HT-29 (cell line): ENCODE measurements at regions not wholly inside any gene's neighbourhood (a gene's known extent, or its start where the extent isn't known, plus 50 kb on each side); places are given as distances from the start of the nearest gene placed in this dataset.
"Not testable (repeated sequence)": the region's sequence is repeated elsewhere in the genome, so short reads cannot be mapped to it uniquely, and the experiment has no call there.

ENCODE experiments used
- DNase-seq: peaks from one replicate; pipeline ENCODE4 v3.0.0-alpha.2; 2015; ENCODE audit warnings: low spot score

DNA sequence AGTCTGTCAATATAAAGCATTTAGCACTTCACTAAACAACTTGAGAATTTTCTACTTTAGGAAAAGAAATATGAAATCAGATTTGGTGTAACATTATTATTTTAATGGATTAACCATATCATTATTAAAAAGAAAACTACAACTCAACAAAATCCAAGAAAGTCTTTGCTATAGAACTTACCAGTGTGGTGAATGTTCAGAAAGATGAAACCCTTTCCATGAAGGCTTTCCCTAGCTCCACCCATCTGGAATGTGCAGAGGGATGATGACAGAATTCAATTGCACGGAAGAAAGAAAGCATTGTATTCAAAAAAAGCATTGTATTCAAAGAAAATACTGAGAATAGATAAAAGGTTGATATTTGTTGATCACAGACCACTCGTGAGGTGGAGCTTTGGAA is 328.6 kb upstream of the NUDT12 start:
- no peak for DNase-seq

DNA sequence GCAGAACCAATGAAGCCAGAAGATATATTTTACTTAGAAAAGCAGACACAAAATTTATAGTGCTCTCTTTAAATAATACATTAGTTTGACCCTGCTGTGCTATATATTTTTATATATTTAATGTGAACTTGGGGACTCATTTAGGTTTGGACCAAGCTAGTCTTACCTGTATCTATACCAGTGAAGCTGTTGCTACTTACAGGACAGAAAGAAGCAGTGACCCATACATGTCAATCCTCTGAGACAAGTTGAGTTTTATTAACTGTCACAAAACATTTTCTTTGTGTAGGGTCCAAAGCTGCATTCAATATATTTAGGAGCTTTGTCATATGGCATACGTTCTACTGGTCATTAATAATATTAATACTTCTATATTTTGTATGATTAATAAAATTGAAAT is 327.7 kb upstream of the NUDT12 start:
- no peak for DNase-seq

DNA sequence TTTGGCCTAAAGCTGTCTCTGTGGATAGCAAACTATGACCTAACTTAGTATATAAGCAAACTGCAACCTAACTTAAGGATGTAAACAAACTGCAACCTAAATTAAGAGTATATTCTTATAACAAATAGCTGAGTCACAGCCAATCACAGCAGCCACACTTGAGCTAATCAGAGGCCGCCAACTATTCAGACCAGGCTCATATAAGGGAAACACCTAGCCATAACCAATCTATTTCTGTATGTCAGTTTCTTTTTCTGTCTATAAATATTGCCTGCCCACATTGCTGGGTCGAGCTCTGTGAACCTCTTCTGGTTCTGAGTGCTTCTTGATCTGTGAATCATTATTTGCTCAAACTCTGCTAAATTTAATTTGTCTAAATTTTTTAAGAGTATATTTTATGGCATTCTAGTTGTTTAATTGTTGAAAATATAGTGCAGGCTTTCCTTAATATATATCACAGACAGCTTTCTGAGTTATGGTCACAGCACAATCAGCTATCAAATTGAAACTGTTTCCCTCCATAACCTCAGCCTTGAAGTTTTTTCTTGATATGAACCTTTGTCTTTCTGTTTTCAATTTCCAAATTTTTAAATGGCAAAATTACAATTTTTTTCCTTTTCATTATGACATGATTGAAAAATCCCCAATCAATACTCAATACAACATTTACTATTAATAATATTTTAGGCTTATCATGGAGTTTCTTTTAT is 327.1 kb upstream of the NUDT12 start:
- DNase-seq = no peak

DNA sequence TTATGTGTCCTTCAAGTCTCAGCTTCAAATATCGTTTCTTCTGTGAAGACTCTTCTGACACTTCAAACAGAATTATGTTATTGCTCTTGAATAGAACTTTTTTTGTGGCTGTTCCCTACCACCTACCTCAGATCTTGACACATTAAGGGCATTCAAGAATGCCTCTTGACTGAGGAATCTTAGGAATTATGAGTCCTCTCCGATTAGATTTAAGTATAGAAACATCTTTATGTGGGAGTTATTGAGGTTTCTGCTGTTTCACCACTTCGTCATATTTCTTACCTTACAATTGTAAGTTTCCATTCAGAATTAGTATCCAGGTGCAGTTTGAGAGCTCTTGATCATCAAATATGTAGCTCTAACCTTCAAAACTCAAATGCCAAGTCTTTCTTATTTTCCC is 324.2 kb upstream of the NUDT12 start:
- no peak for DNase-seq

DNA sequence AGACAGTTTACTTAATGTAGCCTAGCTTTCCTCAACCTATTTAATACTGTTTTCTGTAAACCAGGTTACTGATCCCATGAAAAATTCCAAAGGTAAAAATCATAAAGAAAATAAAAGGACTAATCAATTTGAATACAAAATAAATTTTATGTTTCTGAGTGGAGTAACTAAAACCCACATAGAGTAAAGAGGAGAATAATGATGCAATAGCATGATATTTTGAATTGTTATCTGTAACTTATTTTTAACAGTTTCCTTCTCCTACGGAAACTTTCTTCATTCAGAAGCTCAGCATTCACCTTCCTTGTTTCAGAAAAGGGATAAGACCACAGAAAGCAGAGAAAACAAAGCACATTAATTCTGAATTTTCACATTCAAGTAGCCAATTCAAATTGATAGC is 320.6 kb upstream of the NUDT12 start:
- DNase-seq = no peak

DNA sequence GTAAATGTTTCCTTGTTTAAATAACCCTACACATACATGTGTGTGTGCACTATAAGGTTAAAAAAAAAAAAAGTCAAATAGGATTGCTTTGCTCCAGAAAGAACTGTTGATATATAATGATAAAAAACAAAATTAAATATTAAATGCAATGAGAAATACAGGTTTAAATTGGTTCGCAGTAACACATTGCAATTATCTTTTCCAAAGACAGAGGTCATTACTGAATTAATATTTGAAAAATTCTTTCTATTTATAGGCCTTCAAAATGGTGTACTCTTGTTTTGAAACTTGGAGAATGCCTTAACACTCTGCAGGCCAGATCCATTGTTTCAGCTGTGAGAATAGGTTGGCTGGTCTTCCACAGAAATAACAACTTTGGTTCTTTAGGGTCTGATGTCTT is 319.0 kb upstream of the NUDT12 start:
- no peak for DNase-seq

DNA sequence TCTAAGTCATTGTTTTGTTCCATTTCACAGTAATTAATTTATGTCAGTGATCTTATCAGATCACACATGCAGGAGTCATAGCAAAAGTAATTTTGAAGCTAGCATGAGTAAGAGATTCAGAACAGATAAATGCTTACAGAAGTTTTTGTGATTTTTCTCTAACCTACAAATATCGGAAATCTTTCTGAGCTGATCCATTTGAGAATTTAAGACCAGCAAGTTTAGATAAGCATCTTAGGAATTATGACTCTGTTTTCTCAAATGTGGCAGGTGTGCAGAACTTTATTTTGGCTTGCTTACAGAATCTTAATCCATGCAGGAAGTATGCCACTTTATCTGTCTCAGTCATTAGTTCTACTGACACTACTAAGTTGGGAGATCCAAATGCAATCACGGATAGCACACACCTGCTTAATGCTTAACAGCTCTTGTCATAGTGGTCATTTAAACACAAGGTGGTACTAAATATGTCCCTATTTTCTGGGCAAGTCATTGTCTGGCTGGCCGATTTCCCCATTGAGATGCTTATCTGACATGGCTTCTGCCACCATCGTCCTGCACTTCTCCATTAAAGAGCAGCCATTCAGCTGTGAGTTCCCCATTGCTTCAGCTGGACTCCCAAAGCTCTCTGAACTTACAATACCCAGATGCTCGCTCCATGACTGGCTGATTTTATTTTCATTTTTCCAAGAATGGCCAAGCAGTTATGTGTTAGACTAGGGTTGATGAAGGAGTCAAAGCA is 305.4 kb upstream of the NUDT12 start:
- peak; percentile 21 for DNase-seq

DNA sequence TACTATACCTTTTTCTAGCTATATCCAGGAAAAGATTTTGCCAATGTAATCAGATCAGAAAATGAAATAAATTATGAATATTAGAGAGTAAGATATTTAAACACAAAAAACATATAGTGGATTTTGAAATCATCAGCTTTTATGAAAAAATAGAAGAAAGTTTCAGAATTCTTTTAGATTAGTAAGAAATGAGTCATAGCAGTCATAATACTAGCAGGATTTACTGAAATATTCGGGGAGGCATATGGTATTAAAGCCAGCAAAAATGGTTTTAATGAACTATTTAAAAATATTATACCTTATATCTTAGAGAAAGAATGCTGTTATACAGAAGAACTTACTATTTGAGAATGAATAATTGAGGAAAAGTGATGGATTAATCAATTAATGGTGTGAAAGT is 303.6 kb upstream of the NUDT12 start:
- DNase-seq = no peak

DNA sequence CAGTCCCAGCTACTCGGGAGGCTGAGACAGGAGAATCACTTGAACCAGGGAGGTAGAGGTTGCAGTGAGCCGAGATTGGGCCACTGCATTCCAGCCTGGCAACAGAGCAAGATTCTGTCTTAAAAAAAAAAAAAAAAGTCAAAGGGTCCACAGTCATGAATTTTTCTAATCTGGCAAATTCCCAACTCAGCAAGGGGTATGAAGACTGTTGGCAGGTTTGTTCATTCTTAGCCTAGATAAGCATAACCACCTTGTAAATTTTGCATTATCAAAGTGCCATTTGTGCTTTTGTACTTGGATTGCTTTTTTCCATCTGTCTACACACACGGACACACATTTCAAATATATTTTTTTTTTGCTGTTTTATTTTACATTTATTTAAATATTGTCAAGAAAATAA is 299.8 kb upstream of the NUDT12 start:
- no peak for DNase-seq

DNA sequence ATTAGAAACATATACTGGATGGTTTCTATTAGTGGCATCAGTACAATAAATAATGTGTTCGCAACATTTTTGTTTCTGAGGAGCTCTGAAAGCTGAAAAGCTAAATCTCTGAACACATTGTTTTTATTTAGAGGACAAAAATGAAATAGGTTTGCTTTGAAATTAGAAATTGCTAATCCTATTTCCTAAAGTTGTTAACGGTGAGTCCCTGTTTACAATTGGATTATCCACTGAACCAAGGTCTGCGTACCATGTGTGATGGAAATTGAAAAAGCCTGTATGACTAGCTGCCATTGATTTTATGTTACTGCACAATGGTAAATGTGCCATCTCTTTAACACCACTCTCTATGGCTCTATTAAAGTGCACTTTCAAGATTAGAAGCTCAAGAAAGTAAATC is 297.7 kb upstream of the NUDT12 start:
- no peak for DNase-seq

DNA sequence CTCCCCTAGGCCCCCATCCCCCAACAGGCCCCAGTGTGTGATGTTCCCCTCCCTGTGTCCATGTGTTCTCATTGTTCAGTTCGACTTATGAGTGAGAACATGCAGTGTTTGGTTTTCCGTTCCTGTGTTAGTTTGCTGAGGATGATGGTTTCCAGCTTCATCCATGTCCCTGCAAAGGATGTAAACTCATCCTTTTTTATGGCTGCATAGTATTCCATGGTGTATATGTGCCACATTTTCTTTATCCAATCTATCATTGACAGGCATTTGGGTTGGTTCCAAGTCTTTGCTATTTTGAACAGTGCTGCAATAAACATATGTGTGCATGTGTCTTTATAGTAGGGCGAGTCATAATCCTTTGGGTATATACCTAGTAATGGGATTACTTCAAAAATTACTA is 295.8 kb upstream of the NUDT12 start:
- not testable (repeated sequence) for DNase-seq

DNA sequence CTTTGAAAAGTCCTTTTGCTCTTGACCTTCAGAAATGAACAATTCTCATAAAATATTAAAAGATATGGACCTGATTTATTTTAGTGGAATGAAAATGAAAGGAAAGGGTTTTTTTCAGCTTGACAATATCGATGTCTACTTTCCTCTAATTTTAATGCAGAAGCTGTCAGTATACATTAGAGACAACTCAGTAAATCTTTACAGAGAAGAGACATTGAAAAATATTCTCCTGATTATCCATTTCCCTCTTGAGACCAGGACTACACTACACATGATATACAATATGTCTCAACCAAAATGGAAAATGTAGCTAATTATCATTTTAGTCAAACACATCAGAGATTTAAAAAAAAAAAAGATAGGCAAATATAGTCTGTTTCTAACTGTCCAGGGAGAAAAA is 288.5 kb upstream of the NUDT12 start:
- DNase-seq = no peak

DNA sequence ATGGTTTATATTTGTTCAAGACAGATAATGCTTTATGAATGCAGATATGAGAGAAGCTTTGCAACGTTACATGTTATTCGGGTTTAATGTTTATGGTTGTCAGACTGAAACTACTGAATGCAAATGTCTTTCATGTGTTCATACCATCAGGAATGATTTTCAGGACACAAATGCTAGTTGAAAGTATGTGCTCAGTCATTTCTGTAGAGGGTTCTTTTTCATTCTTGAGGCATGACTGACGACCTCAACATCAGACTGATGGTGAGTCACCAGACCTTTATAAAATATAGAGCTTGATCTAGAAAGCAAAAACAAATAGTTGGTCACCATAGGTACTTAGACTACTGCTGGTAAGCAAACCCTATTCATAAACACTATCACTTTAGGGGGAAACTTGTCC is 287.3 kb upstream of the NUDT12 start:
- peak; percentile 30 for DNase-seq

DNA sequence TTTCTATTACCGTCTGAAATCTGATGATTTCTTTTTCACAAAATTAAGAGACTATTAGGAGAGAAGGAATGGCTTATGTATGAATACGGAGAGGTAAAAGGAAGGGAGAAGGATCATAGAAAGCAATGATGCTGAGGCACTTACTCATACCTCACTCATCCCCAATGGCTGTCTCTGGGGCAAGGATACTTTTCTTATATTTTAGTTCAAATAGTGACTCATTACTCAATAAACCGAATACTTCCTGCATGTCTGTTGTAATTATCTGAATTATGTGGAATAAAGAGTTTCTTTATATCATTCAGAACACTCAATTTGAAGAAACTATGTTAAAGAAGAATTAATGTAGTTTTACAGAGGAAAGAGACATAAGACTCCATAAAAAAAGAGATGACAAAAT is 284.5 kb upstream of the NUDT12 start:
- DNase-seq = no peak

DNA sequence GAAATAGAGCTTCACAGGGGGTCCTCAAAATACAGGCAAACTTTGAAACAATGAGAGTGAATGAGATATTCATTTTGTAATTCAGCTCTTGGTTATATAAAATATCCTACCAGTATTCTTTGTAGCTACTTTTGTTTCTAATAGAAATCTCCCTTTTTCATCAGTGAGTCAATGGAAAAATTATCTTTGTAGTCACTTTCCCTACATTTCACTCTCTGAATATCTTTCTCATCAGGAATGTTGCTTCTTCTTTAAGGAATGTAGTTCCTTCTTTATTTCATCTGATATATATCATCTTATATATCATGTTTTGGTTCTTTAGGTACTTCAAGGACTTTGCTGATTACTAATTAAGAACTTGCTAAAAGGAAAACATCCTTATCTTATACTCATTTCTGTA is 280.3 kb upstream of the NUDT12 start:
- DNase-seq = no peak

DNA sequence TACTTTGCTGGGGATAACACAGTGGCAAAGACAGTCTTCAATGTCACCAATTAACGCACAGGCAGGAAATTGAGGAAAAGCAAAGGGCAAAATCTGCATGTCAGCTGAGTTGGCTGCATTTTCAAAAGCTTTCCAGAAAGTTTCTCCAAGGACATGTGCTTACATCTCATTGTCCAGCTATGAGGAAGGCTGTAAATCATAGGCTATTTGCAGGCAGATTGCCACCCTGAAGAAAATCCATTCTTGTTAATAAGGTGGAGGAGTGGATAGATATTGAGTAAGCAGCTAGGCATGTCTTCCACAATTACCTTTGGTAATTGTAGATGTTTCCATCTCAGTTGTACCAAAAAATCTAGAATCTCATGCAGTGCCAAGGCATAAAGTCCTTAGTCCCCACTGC is 278.0 kb upstream of the NUDT12 start:
- no peak for DNase-seq

DNA sequence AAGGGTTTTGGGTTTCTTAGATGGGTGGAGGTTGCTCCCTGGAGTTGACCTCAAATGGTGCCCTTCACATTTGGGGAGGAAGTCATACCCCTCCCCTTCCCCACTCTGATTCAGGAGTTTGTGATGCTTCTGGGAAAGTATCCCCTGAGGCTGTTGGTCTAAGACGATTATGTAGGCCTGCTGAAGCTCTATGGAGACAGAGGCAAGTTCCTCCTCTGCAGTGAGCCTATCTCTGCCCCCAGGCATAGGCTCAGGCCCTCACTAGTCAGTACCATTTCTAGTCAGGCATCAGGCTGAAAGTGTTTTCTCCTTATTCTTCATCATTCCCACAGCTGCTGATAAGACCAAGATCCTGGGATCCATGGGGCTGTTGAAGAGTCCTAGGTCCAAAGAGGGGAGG is 271.6 kb upstream of the NUDT12 start:
- no peak for DNase-seq

DNA sequence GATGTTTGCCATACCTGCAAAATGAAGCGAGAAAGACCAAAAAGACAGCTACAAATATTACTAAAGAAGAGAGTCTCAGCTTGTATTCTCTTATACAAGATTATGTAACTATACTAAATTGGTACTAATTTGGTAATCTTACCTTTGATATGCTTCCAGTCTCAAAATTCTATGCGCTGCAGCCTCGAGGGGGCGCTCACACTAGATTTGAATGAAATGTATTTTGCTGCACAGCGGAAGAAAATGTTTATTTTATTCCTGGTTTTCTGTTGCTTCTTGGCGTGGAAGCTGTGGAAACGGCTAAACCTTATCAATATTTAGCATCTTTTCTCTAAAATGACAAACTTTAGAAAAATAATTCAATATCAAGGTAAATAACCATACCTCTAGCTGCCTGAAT is 267.0 kb upstream of the NUDT12 start:
- DNase-seq = peak; percentile 17

DNA sequence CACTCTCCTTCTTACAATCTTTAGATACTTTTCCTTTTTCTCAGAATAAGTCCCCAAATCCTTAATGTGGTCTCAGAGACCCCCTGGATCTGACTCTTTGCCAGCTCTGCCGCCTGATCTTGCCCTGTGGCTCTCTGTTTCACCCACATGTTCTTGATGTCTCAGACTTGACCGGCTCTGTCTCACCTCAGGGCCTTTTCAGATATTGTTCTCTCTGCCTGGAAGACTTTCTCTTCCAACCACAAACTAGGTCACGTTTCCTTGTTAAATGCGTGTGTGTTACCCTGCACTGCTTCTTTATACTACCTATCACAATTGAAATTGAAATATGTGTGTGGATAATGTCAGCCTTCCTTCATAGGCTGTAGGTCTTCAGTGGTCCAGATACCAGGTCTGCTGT is 265.4 kb upstream of the NUDT12 start:
- DNase-seq = no peak

DNA sequence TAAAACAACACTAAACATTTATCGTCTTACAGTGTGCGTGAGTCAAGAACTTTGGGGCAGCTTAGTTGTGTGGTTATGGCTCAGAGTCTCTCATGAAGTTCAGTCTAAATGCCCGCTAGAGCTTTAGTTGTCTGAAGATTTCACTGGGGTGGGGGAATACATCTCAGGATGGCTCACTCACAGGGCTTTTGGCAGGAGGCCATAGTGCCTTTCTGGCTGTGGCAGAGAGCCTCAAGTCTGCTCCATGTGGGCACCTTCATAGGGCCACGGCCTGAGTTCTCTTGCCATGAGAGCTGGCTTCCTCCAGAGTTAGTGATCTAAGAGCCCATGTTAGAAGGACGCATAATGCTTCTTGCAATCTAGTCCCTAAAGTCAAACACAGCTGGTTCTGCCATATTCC is 258.8 kb upstream of the NUDT12 start:
- DNase-seq = no peak

DNA sequence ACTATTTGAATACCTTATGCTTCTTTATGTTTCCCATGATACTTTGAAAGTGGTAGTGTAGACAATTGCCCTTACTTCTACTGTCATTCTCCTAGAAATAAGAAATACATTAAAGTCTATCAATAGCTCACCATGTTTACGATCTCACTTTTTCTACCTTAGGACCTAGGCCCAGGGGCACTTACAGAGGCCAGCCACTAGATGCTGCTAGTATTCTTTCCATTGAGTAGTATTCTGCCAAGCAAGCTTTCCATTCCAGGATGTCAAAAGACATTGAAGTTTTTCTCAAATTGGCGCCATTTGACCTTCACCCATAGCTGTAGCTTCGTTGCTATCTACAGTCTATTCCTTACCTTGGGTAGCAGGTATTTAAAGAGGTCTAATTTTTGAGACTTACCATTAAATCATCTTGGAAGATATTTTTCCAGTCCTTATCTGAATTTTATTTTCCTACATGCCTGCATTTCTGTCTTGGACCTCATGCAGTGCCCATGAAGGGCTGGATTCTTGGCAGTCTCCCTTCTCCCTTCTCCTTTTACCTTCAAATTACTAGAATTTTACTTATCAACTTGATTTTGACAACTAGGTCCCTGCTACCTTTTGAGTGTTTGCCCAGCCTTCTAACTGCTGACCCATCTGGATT is 246.0 kb upstream of the NUDT12 start:
- DNase-seq = peak; percentile 55

DNA sequence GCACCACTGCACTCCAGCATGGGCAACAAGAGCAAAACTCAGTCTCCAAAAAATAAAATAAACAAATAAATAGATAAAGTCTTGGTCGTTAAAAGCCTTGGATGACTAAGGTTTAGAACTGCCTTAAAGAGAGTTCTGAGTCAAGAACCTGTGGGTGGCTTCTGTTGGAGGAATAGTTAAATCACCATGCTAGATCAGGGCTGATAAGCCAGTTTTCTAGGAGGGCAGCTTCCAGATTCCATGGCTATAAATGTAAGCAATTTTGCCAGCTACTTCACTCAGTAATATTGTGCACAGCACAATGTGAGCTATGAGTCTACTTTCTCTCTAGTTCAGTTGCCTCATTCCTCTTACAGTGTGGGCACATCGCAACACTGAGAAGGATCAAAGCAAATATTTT is 242.1 kb upstream of the NUDT12 start:
- DNase-seq = no peak

DNA sequence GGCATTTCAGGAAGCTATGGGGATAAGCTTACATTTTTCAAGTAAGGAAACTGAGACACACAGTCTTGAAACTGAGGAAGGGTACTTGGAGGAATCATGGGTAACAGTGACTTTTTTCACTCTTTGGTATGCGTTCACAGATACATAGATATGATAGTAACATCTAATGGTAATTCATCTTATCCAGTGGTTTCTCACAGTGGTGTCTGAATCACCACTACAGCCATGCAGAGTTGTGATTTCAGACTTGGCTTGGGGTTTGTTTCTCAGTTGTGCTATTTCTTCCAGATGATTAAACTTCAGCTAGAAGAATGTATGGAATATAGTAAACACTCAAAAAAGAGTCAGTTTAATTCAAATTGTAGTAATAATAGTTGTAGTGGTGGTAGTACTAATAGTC is 239.1 kb upstream of the NUDT12 start:
- DNase-seq = no peak
